PC-9 (cell line): ENCODE measurements at regions not wholly inside any gene's neighbourhood (a gene's known extent, or its start where the extent isn't known, plus 50 kb on each side); places are given as distances from the start of the nearest gene placed in this dataset.

Experiments used
- EZH2 ChIP-seq: fragments of 200-600 bp; sonication (generic); IDR thresholded peaks from 2 replicates; pipeline ENCODE4 v1.8.0; 2017; ENCODE audit warnings: antibody characterized with exemption, low read depth
- TF ChIP-seq, protein P1 (sequence below): fragments of 200-600 bp; sonication (generic); conservative IDR thresholded peaks from 2 replicates; pipeline ENCODE4 v1.6.1; 2017; ENCODE audit warnings: mixed run types, antibody characterized with exemption, mild to moderate bottlenecking, moderate library complexity

DNA sequence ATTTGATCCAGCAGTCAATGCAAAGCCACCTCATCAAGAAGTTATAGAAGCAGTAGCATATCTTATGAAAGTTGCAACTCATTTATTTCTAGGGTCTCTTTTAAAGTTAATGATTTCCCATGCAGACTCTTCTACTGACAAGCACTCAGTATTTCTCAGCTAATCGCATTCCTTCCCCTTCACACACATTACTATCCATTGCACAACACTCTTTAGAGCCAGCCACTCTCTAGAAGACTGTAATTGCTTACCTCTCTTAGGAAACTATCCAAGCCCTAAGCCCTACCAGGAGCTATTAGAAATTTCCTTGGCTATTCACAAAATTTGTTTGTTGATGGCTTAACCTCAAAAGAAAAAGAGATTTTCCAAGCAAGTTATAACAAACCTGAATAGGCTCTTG, 106.0 kb downstream of the ADAMTS1 start:
- TF ChIP-seq, protein P1, sequence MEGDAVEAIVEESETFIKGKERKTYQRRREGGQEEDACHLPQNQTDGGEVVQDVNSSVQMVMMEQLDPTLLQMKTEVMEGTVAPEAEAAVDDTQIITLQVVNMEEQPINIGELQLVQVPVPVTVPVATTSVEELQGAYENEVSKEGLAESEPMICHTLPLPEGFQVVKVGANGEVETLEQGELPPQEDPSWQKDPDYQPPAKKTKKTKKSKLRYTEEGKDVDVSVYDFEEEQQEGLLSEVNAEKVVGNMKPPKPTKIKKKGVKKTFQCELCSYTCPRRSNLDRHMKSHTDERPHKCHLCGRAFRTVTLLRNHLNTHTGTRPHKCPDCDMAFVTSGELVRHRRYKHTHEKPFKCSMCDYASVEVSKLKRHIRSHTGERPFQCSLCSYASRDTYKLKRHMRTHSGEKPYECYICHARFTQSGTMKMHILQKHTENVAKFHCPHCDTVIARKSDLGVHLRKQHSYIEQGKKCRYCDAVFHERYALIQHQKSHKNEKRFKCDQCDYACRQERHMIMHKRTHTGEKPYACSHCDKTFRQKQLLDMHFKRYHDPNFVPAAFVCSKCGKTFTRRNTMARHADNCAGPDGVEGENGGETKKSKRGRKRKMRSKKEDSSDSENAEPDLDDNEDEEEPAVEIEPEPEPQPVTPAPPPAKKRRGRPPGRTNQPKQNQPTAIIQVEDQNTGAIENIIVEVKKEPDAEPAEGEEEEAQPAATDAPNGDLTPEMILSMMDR: no peak
- no peak for TF ChIP-seq EZH2
